Sigmoid colon (tissue), 6 donors: ENCODE measurements at regions not wholly inside any gene's neighbourhood (a gene's known extent, or its start where the extent isn't known, plus 50 kb on each side); places are given as distances from the start of the nearest gene placed in this dataset.
A peak's percentile ranks its signal among the peaks of the same experiment; 100 is the strongest.

Experiments used
- DNase-seq: peaks from one replicate; pipeline ENCODE4 v3.0.0-alpha.2; 2019
- H3K27ac ChIP-seq, 4 donors: fragments of 200-600 bp; sonication (generic); one replicate each; pipeline ENCODE4 v1.5.1; 2016 to 2019; ENCODE audit warnings: mild to moderate bottlenecking in 1 of 4
- H3K27me3 ChIP-seq, 3 donors: fragments of 200-600 bp; sonication (generic); one replicate each; pipeline ENCODE4 v1.5.1; 2019; ENCODE audit warnings: mild to moderate bottlenecking in 1 of 3
- H3K36me3 ChIP-seq, 4 donors: fragments of 200-600 bp; sonication (generic); one replicate each; pipeline ENCODE4 v1.5.1; 2016 to 2019
- H3K4me1 ChIP-seq, 4 donors: fragments of 200-600 bp; sonication (generic); one replicate each; pipeline ENCODE4 v1.5.1; 2017 to 2019
- H3K4me3 ChIP-seq, 4 donors: fragments of 200-600 bp; sonication (generic); one replicate each; pipeline ENCODE4 v1.5.1; 2017 to 2019; ENCODE audit warnings: mild to moderate bottlenecking in 2 of 4, moderate library complexity in 1 of 4
- H3K9me3 ChIP-seq, 4 donors: fragments of 200-600 bp in 3 of 4; sonication (generic) in 3 of 4; one replicate each; pipeline versions ENCODE4 v1.5.1 to v1.6.1; 2013 to 2019
- EP300 ChIP-seq, 4 donors: sonication (generic); formaldehyde crosslinking; IDR thresholded peaks; one replicate each; pipeline ENCODE4 v1.6.1; 2017; ENCODE audit warnings: antibody characterized with exemption in 4 of 4
- POLR2A ChIP-seq, 2 donors: fragments of 450-650 bp; IDR thresholded peaks; one replicate each; pipeline ENCODE4 v1.6.1; 2016; ENCODE audit warnings: antibody characterized with exemption in 2 of 2, mild to moderate bottlenecking in 2 of 2, moderate library complexity in 2 of 2
- POLR2AphosphoS5 ChIP-seq, 4 donors: sonication (generic); formaldehyde crosslinking; IDR thresholded peaks; one replicate each; pipeline ENCODE4 v1.6.1; 2017; ENCODE audit warnings: antibody characterized with exemption in 4 of 4
- WGBS, 2 donors: extraction: QIAGEN DNeasy Blood & Tissue Kit; methylation state at CpG; one replicate each; pipeline ENCODE4 v1.1.7; 2013; 5-methylcytosine and 5-hydroxymethylcytosine counted together
- intact Hi-C: fragments of 100-400 bp; cut with DNase I; formaldehyde crosslinking; loops from one replicate; pipeline ENCODE4 v1.15.1; 2023
- TF ChIP-seq, protein P1 (sequence below), 4 experiments: fragments of 450-650 bp in 3 of 4; fragments of 200-600 bp in 1 of 4; IDR thresholded peaks; one replicate each; pipeline ENCODE4 v1.5.1; 2016 to 2019; ENCODE audit warnings: antibody characterized with exemption in 4 of 4, mild to moderate bottlenecking in 3 of 4, moderate library complexity in 2 of 4
- donor health status: healthy with polysubstance abuse.
- donor health status: healthy.

DNA sequence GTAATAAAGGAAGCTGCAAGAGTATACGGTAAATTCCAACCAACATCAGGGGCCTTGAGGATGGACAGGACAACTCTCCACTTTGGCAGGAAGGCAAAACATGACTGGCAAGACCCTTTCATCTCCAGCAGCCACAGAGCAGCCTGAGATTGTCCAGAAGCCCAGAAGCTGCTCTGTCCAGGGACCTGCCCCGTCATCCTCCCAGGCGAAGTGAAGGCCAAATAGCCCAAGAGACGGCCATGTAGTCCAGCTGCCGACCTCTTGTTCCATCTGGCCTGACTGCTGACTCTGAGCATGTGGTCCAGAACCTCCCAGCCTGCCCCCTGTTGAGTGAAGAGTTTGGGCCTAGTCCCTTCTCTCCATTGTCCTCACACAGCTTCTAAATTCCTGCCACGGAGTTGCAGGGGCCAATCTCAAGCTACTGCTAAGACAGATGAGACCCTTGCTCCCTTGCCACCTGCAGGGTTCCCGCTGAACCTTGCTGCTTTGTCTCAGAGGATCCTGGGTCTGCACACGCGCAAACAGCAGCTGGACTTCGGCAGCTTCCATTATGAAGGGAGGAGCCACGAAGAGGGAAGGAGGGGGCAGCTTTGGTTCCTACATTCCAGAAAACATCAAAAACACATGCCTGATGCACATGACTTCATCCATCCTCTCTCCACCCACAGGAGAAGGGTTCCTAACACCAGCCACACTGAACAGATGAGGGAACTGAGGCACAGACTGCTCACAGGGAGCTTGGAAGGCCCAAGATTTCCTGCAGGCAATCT is 196.9 kb downstream of the KATNAL1 start:
- Histone ChIP-seq H3K9me3 (no peaks in the 10 kb centered on the region), H3K36me3 (no peaks in the 10 kb centered on the region), H3K27ac (no peak overlapping the region), H3K4me1 (peaks cover 0 to 27% (median 26%) of the 10 kb centered on the region in 4 donors), H3K4me3 (no peak overlapping the region), H3K27me3 (no peaks in the 10 kb centered on the region)
- TF ChIP-seq POLR2AphosphoS5 (IDR thresholded peaks at IDR 0.05) (peak in 2 of 4 donors; percentile 7 to 37), POLR2A (IDR thresholded peaks at IDR 0.05) (no peak)
- intact Hi-C loops, result loop anchor here (5.0 kb wide), 2 partner anchors 173 to 188 kb away; no protein-coding TSS in a partner anchor
- whole genome bisulfite sequencing, 2 donors, result 89 to 91% methylated on average over 11 of the region's 11 CpGs
- DNase-seq, result peak; percentile 66

- Histone ChIP-seq H3K4me3 (no peak overlapping the region), H3K4me1 (peaks cover 0 to 21% (median 20%) of the 10 kb centered on the region in 4 donors), H3K36me3 (no peaks in the 10 kb centered on the region), H3K27me3 (no peaks in the 10 kb centered on the region), H3K9me3 (no peaks in the 10 kb centered on the region), H3K27ac (no peak overlapping the region)
- intact Hi-C loops, result loop anchor here (5.0 kb wide), 2 partner anchors 172 to 187 kb away; no protein-coding TSS in a partner anchor
- no peak for DNase-seq
- WGBS, 2 donors, result 83 to 88% methylated on average over 8 of the region's 8 CpGs
- no peak for TF ChIP-seq EP300 (IDR thresholded peaks at IDR 0.05)
- TF ChIP-seq, protein P1, sequence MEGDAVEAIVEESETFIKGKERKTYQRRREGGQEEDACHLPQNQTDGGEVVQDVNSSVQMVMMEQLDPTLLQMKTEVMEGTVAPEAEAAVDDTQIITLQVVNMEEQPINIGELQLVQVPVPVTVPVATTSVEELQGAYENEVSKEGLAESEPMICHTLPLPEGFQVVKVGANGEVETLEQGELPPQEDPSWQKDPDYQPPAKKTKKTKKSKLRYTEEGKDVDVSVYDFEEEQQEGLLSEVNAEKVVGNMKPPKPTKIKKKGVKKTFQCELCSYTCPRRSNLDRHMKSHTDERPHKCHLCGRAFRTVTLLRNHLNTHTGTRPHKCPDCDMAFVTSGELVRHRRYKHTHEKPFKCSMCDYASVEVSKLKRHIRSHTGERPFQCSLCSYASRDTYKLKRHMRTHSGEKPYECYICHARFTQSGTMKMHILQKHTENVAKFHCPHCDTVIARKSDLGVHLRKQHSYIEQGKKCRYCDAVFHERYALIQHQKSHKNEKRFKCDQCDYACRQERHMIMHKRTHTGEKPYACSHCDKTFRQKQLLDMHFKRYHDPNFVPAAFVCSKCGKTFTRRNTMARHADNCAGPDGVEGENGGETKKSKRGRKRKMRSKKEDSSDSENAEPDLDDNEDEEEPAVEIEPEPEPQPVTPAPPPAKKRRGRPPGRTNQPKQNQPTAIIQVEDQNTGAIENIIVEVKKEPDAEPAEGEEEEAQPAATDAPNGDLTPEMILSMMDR (IDR thresholded peaks at IDR 0.05), result no peak
- no peak for TF ChIP-seq POLR2AphosphoS5 (IDR thresholded peaks at IDR 0.05)
- no peak for TF ChIP-seq POLR2A (IDR thresholded peaks at IDR 0.05)
Measured at GRCh38 chr13:30109471-30110135, 197.7 kb downstream of the KATNAL1 start.

DNA sequence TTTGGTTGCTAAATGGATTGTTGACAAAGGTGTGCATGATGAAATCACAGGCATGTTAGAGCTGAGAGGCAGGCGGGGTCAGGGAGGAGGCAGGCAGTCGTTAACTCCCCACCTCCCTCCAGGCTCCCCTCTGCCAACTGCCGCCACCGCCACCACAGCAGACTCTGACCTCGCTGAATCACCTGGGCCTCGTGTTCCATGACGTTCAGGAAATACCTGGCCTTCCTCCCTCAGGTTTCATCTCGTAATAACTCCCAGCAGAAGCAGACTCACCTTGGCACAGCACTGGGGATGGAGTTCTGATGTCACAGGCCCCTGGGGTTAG is 198.5 kb downstream of the KATNAL1 start:
- Histone ChIP-seq H3K27ac (no peak overlapping the region), H3K4me3 (no peak overlapping the region), H3K4me1 (peaks cover 0 to 13% (median 13%) of the 10 kb centered on the region in 4 donors), H3K9me3 (no peaks in the 10 kb centered on the region), H3K36me3 (no peaks in the 10 kb centered on the region), H3K27me3 (no peaks in the 10 kb centered on the region)
- intact Hi-C loops, result no loop called here
- TF ChIP-seq POLR2A (IDR thresholded peaks at IDR 0.05) (no peak), EP300 (IDR thresholded peaks at IDR 0.05) (no peak), POLR2AphosphoS5 (IDR thresholded peaks at IDR 0.05) (no peak)
- TF ChIP-seq, protein P1 (IDR thresholded peaks at IDR 0.05), result no peak
- WGBS, 2 donors, result 18 to 59% methylated on average over 8 of the region's 8 CpGs
- DNase-seq, result no peak

GRCh38 chr13:30108216-30108912 is 199.0 kb downstream of the KATNAL1 start:
- intact Hi-C loops, result no loop called here
- Histone ChIP-seq H3K4me1 (peaks cover 0 to 8% (median 8%) of the 10 kb centered on the region in 4 donors), H3K9me3 (no peaks in the 10 kb centered on the region), H3K36me3 (no peaks in the 10 kb centered on the region), H3K27me3 (no peaks in the 10 kb centered on the region), H3K4me3 (no peak overlapping the region), H3K27ac (no peak overlapping the region)
- DNase-seq, result no peak
- no peak for TF ChIP-seq EP300 (IDR thresholded peaks at IDR 0.05)
- TF ChIP-seq POLR2A (IDR thresholded peaks at IDR 0.05), result peak in 1 of 2 donors; percentile 33
- WGBS, 2 donors, result 16 to 60% methylated on average over 13 of the region's 13 CpGs

GRCh38 chr13:30107521-30108136 is 199.7 kb downstream of the KATNAL1 start:
- Histone ChIP-seq H3K36me3 (no peaks in the 10 kb centered on the region), H3K4me3 (no peak overlapping the region), H3K27ac (no peak overlapping the region), H3K9me3 (no peaks in the 10 kb centered on the region), H3K4me1 (peaks cover 0 to 3% (median 2%) of the 10 kb centered on the region in 4 donors), H3K27me3 (no peaks in the 10 kb centered on the region)
- WGBS, 2 donors, result 86 to 87% methylated on average over 14 of the region's 14 CpGs
- intact Hi-C loops, result no loop called here
- no peak for DNase-seq
- TF ChIP-seq POLR2AphosphoS5 (IDR thresholded peaks at IDR 0.05), result no peak
- TF ChIP-seq POLR2A (IDR thresholded peaks at IDR 0.05), result no peak
- TF ChIP-seq EP300 (IDR thresholded peaks at IDR 0.05), result no peak
- TF ChIP-seq, protein P1 (IDR thresholded peaks at IDR 0.05), result no peak
